PC-9 (cell line): ENCODE measurements at regions not wholly inside any gene's neighbourhood (a gene's known extent, or its start where the extent isn't known, plus 50 kb on each side); places are given as distances from the start of the nearest gene placed in this dataset.

Experiments
- EZH2 ChIP-seq: fragments of 200-600 bp; sonication (generic); IDR thresholded peaks from 2 replicates; pipeline ENCODE4 v1.8.0; 2017; ENCODE audit warnings: antibody characterized with exemption, low read depth
- TF ChIP-seq, protein P1 (sequence below): fragments of 200-600 bp; sonication (generic); conservative IDR thresholded peaks from 2 replicates; pipeline ENCODE4 v1.6.1; 2017; ENCODE audit warnings: mixed run types, antibody characterized with exemption, mild to moderate bottlenecking, moderate library complexity

GRCh38 chr5:108639366-108639765 lies 108.3 kb upstream of the FER start:
- TF ChIP-seq, protein P1, sequence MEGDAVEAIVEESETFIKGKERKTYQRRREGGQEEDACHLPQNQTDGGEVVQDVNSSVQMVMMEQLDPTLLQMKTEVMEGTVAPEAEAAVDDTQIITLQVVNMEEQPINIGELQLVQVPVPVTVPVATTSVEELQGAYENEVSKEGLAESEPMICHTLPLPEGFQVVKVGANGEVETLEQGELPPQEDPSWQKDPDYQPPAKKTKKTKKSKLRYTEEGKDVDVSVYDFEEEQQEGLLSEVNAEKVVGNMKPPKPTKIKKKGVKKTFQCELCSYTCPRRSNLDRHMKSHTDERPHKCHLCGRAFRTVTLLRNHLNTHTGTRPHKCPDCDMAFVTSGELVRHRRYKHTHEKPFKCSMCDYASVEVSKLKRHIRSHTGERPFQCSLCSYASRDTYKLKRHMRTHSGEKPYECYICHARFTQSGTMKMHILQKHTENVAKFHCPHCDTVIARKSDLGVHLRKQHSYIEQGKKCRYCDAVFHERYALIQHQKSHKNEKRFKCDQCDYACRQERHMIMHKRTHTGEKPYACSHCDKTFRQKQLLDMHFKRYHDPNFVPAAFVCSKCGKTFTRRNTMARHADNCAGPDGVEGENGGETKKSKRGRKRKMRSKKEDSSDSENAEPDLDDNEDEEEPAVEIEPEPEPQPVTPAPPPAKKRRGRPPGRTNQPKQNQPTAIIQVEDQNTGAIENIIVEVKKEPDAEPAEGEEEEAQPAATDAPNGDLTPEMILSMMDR = no peak
- TF ChIP-seq EZH2 = no peak
